ENCODE measurements at regions not wholly inside any gene's neighbourhood (a gene's known extent, or its start where the extent isn't known, plus 50 kb on each side); places are given as distances from the start of the nearest gene placed in this dataset.

- Histone ChIP-seq H3K4me3 (no peak overlapping the region), H3K27me3 (no peaks in the 10 kb centered on the region), H3K27ac (no peak overlapping the region), H3K9me3 (no peaks in the 10 kb centered on the region), H3K36me3 (no peaks in the 10 kb centered on the region), H3K4me1 (no peaks in the 10 kb centered on the region)
- intact Hi-C loops (cut with DNase I; ENCODE audit: low total_unique reads): no loop called here
- DNase-seq: no peak
- TF ChIP-seq, protein P1, sequence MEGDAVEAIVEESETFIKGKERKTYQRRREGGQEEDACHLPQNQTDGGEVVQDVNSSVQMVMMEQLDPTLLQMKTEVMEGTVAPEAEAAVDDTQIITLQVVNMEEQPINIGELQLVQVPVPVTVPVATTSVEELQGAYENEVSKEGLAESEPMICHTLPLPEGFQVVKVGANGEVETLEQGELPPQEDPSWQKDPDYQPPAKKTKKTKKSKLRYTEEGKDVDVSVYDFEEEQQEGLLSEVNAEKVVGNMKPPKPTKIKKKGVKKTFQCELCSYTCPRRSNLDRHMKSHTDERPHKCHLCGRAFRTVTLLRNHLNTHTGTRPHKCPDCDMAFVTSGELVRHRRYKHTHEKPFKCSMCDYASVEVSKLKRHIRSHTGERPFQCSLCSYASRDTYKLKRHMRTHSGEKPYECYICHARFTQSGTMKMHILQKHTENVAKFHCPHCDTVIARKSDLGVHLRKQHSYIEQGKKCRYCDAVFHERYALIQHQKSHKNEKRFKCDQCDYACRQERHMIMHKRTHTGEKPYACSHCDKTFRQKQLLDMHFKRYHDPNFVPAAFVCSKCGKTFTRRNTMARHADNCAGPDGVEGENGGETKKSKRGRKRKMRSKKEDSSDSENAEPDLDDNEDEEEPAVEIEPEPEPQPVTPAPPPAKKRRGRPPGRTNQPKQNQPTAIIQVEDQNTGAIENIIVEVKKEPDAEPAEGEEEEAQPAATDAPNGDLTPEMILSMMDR (IDR thresholded peaks at IDR 0.05): no peak
These were observed 1187.9 kb downstream of the REEP3 start for GRCh38 chr10:64708884-64709681.

GRCh38 chr10:64726466-64726865, 1205.3 kb downstream of the REEP3 start:
- Histone ChIP-seq H3K27me3 (no peaks in the 10 kb centered on the region), H3K27ac (no peak overlapping the region), H3K4me3 (no peak overlapping the region), H3K36me3 (no peaks in the 10 kb centered on the region), H3K4me1 (peaks cover 0 to 7% (median 0%) of the 10 kb centered on the region in 4 donors), H3K9me3 (no peaks in the 10 kb centered on the region)
- DNase-seq: no peak
- intact Hi-C loops (cut with DNase I; ENCODE audit: low total_unique reads): no loop called here
- TF ChIP-seq, protein P1 (IDR thresholded peaks at IDR 0.05): no peak

GRCh38 chr10:64731016-64731415, 1209.8 kb downstream of the REEP3 start:
- TF ChIP-seq, protein P1 (IDR thresholded peaks at IDR 0.05): no peak
- Histone ChIP-seq H3K27ac (no peak overlapping the region), H3K9me3 (no peaks in the 10 kb centered on the region), H3K4me1 (no peaks in the 10 kb centered on the region), H3K27me3 (no peaks in the 10 kb centered on the region), H3K4me3 (no peak overlapping the region), H3K36me3 (no peaks in the 10 kb centered on the region)
- DNase-seq: no peak
- intact Hi-C loops (cut with DNase I; ENCODE audit: low total_unique reads): no loop called here

DNA sequence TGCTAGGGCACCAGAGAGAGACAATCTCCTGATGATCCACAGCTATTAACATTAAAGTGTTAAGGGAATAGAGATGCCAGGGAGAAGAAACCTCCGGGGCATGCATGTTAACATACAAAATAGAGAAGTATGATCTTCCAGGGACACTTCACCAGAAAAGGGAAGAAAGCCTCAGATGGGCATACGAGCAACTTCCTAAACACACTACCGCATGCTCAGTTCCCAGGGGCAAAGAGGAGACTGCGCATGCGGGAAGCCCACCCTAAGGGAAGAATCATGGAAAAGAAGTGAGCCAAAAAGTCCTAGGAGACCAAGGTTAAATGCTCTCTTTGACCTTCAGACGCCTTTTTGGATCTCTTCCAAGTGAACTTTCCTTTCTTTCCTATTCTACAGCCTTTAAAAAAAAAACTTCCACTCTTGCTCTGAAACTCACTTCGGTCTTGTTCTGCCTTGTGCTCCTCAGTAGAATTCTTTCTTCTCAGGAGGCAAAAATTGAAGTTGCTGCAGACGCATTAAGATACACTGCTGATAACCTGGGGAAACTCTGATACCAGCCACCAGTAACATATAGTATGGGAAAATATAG, 1211.3 kb downstream of the REEP3 start:
- no peak overlapping the region for H3K27ac ChIP-seq
- DNase-seq: no peak
- TF ChIP-seq, protein P1 (IDR thresholded peaks at IDR 0.05): no peak

GRCh38 chr10:64733980-64734379, 1212.8 kb downstream of the REEP3 start:
- Histone ChIP-seq H3K27me3 (no peaks in the 10 kb centered on the region), H3K4me1 (no peaks in the 10 kb centered on the region), H3K9me3 (no peaks in the 10 kb centered on the region), H3K36me3 (no peaks in the 10 kb centered on the region), H3K4me3 (no peak overlapping the region), H3K27ac (no peak overlapping the region)
- TF ChIP-seq, protein P1 (IDR thresholded peaks at IDR 0.05): peak in 1 of 2 experiments; percentile 18
- intact Hi-C loops (cut with DNase I; ENCODE audit: low total_unique reads): no loop called here
- no peak for DNase-seq

More for the DNA sequence above, 1211.3 kb downstream of the REEP3 start:
- intact Hi-C loops (cut with DNase I; ENCODE audit: low total_unique reads): no loop called here
- H3K9me3 ChIP-seq: no peaks in the 10 kb centered on the region
- no peaks in the 10 kb centered on the region for H3K27me3 ChIP-seq
- no peak overlapping the region for H3K4me3 ChIP-seq
- no peaks in the 10 kb centered on the region for H3K36me3 ChIP-seq
- H3K4me1 ChIP-seq: no peaks in the 10 kb centered on the region
